MG63 (cell line): ENCODE measurements at regions not wholly inside any gene's neighbourhood (a gene's known extent, or its start where the extent isn't known, plus 50 kb on each side); places are given as distances from the start of the nearest gene placed in this dataset.

Experiments
- DNase-seq: peaks from one replicate; pipeline ENCODE4 v3.0.0-alpha.2; 2020
- H3K27me3 ChIP-seq: fragments of 250-450 bp; sonication (Bioruptor Pico); 2 replicates; pipeline ENCODE4 v1.5.1; 2020; ENCODE audit warnings: mild to moderate bottlenecking, moderate library complexity
- H3K36me3 ChIP-seq: fragments of 250-450 bp; sonication (Bioruptor Pico); 2 replicates; pipeline ENCODE4 v1.5.1; 2020; ENCODE audit warnings: mild to moderate bottlenecking, moderate library complexity
- H3K4me3 ChIP-seq: fragments of 250-450 bp; sonication (Bioruptor Pico); 2 replicates; pipeline ENCODE4 v1.5.1; 2020; ENCODE audit warnings: mild to moderate bottlenecking, moderate library complexity
- H3K9me3 ChIP-seq: fragments of 250-450 bp; sonication (Bioruptor Pico); 2 replicates; pipeline ENCODE4 v1.5.1; 2020; ENCODE audit warnings: mild to moderate bottlenecking, moderate library complexity

GRCh38 chr6:168232528-168232927 is 87.0 kb downstream of the DACT2 start:
- Histone ChIP-seq H3K9me3 (no peaks in the 10 kb centered on the region), H3K4me3 (no peak overlapping the region), H3K36me3 (no peaks in the 10 kb centered on the region), H3K27me3 (no peaks in the 10 kb centered on the region)
- no peak for DNase-seq

DNA sequence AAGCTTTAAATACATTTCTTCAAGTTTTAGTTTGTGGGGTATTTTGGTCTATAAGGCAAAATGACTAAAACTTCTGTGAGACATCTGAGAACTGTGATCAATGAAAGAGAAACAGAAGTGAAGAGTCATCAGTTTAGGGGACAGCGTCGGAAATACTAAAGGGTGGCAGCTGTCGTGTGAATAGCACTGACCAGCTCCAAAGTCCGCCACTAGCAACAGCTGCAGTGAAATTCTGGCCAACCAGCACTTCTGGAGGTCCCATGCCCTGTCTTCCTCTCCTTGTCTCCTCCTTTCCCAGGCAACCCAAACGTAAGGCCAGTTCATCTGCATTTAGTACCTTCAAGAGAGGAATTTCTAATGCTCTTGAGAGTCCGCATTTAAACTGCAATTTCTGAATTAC is 87.5 kb downstream of the DACT2 start:
- DNase-seq = no peak

DNA sequence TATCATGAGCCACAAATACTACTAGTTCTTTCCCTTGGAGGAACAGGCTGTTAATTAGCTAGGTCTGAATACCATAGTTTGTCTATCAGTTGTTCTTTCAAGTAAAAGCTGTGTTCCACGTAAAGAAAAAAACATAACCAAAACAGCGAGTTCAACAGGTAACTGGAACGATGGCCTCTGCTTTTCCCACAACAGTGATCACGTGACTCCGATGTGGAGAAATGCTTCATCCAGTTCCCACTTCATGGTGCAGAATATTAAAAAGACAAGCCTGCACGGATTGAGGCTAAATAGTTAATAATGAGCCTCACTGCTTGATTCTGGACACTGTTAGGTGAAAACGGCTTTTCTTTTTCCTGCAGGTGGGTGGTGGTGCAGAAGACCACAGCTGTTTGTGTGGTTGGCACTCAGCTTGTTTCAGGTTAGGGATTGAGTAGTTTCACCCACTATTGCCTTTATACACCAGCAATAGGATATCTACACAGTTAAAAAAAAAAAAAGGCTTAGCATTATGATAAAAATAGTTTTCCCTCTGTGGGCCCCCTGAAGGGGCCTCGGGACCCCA is 88.1 kb downstream of the DACT2 start:
- Histone ChIP-seq H3K27me3 (no peaks in the 10 kb centered on the region), H3K9me3 (no peaks in the 10 kb centered on the region), H3K36me3 (no peaks in the 10 kb centered on the region), H3K4me3 (no peak overlapping the region)
- no peak for DNase-seq

More for the DNA sequence above, 87.5 kb downstream of the DACT2 start:
- Histone ChIP-seq H3K27me3 (no peaks in the 10 kb centered on the region), H3K9me3 (no peaks in the 10 kb centered on the region), H3K36me3 (no peaks in the 10 kb centered on the region), H3K4me3 (no peak overlapping the region)

GRCh38 chr6:168229368-168229752 is 90.2 kb downstream of the DACT2 start:
- no peak for DNase-seq
- no peak overlapping the region for H3K4me3 ChIP-seq
- H3K27me3 ChIP-seq = no peaks in the 10 kb centered on the region
- H3K9me3 ChIP-seq = no peaks in the 10 kb centered on the region
- no peaks in the 10 kb centered on the region for H3K36me3 ChIP-seq

DNA sequence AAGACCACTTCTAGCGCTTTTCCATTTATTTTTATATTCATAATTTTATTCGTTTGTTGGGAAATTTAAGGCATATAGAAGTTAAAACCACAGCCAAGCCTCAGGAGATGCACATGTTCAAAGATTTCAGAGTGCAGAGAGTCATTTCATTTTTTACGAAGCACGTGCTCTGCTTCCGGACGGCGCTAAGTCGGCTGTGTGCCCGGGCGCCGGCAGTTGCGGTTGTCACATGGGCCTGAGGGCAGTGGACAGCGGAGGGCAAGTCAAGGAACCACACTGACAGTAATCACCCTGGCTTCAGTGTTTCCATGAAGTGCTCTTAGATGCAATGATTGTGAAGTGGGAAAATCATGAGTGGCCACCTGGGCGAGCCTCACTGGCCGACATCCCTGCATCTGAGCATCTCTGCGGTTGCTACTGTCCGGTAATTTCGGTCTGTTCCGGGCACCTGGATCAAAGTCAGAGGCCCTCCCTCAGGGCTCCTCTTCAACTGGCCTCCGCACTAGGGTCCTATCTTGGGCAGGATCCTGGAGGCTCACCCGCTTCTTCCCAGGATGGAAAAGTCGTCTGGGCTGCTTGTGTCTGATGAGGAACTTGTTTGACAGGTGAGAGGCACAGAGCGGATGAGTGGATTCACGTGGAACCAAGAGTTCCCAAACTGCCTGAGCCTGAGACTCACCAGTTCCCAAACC is 90.8 kb downstream of the DACT2 start:
- DNase-seq = no peak

DNA sequence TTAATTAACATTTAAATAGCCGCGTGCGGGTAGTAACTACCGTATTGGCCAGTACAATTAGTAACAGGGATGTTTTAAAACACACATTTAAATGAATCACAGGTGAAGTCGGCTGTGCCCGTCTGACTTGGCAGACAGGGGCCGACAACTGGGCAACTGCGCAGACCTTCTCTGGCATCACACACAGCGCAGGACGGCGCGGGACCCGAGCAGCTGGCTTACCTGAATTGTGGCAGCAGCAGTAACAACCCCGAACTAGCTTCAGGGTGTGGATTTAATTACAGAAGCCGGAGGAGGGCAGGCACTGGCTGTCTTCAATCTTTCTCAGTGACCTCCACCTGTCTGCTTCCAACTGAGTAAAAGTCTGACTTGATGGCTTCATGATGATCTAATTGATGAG is 91.7 kb downstream of the DACT2 start:
- Histone ChIP-seq H3K4me3 (no peak overlapping the region), H3K36me3 (no peaks in the 10 kb centered on the region), H3K27me3 (no peaks in the 10 kb centered on the region), H3K9me3 (no peaks in the 10 kb centered on the region)
- DNase-seq = no peak

More for the DNA sequence above, 90.8 kb downstream of the DACT2 start:
- no peak overlapping the region for H3K4me3 ChIP-seq
- H3K9me3 ChIP-seq = no peaks in the 10 kb centered on the region
- no peaks in the 10 kb centered on the region for H3K36me3 ChIP-seq
- no peaks in the 10 kb centered on the region for H3K27me3 ChIP-seq

DNA sequence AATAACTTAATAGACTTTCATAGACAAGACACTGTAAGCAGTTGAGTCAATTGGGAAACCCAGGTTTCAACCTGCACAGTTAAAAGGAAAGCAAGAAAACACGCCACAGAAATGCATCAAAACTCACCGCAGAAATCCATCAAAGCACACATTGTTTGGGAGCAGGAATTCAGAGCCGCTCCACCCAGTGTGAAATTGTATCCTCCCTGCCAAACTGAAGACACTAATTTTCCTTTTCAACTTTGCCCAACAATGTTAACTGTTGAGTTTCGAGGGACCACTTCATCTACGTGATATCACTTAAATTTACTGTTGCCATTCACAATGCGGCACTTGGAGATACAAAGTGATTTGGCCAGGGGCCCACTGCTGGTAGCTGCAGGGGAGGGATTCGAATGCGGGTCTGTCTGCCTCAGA is 92.7 kb downstream of the DACT2 start:
- no peak for DNase-seq
- Histone ChIP-seq H3K36me3 (no peaks in the 10 kb centered on the region), H3K9me3 (no peaks in the 10 kb centered on the region), H3K27me3 (no peaks in the 10 kb centered on the region), H3K4me3 (no peak overlapping the region)

DNA sequence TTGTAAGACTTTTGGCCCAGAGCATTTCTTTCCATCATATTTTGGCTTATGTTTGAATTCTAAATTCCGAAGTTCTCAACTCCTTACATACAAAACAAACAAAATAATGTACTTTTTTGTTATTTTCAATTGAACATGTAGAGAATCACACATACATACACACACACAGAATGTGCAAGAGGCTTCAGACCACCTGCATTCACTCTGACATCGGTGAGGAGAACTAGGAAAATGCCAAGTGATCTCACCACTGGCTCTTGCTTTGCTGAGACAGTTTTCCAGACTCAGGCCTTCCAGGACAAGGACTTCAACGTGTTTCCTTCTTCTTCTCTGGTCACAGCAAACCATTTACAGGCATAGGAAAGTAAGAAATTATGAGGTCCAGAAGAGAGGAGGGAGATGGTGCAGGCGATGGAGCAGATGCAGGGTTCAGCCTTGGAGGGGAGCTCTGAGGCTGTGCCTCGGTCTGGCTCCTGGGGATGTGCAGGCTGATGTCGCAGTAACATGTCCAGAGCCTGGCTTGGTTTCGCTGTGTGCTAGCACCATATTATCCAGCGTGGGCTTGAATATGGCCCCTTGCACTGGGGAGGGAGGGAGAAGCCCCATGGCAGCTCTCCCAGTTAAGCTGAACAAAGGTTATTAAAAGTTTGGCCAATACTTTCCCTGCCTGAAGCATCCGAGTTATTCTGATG is 93.4 kb downstream of the DACT2 start:
- no peak for DNase-seq
- Histone ChIP-seq H3K36me3 (no peaks in the 10 kb centered on the region), H3K4me3 (no peak overlapping the region), H3K9me3 (no peaks in the 10 kb centered on the region), H3K27me3 (no peaks in the 10 kb centered on the region)

GRCh38 chr6:168225471-168225911 is 94.1 kb downstream of the DACT2 start:
- H3K27me3 ChIP-seq = no peaks in the 10 kb centered on the region
- no peak overlapping the region for H3K4me3 ChIP-seq
- H3K36me3 ChIP-seq = no peaks in the 10 kb centered on the region
- H3K9me3 ChIP-seq = no peaks in the 10 kb centered on the region
- no peak for DNase-seq

DNA sequence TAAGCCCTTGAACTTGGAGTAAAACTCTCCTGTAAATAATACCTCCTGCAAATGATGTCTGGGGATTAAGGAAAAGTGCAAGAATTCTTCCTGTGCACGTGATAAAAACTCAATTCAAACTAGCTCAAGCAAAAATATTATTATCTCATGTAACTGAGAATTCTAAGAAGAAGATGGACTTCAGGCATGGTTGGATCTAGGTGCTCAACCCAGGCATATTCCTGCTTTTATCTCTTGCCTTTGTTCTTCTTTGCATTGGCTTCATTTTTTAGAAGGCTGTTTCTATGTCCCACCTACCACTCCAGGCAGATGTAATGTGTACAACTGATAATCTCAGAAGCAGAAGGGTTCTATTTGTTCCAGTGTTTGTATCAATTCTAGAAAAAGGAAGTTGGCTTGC is 95.8 kb downstream of the DACT2 start:
- Histone ChIP-seq H3K9me3 (no peaks in the 10 kb centered on the region), H3K4me3 (no peak overlapping the region), H3K36me3 (no peaks in the 10 kb centered on the region), H3K27me3 (no peaks in the 10 kb centered on the region)
- DNase-seq = no peak

DNA sequence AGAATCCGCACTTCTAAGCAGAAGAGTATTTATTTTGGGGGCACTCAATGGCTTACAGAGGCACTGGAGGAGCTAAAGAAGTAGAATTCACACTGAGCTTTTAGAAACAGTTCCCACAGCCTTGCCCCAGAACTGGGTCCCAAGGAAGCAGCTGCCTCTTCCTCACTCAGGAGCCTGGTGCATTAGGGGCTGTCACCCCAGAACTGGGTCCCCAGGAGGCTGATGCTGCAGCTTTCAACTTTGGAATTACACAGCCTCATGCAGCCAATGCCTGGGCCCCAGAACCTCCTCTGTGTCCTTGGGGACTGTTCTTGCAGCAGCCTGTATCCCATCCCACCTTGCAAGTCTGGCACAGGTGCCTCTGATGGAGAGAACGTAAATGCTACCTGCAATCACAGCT is 96.4 kb downstream of the DACT2 start:
- no peak overlapping the region for H3K4me3 ChIP-seq
- no peaks in the 10 kb centered on the region for H3K9me3 ChIP-seq
- no peak for DNase-seq
- no peaks in the 10 kb centered on the region for H3K36me3 ChIP-seq
- no peaks in the 10 kb centered on the region for H3K27me3 ChIP-seq

DNA sequence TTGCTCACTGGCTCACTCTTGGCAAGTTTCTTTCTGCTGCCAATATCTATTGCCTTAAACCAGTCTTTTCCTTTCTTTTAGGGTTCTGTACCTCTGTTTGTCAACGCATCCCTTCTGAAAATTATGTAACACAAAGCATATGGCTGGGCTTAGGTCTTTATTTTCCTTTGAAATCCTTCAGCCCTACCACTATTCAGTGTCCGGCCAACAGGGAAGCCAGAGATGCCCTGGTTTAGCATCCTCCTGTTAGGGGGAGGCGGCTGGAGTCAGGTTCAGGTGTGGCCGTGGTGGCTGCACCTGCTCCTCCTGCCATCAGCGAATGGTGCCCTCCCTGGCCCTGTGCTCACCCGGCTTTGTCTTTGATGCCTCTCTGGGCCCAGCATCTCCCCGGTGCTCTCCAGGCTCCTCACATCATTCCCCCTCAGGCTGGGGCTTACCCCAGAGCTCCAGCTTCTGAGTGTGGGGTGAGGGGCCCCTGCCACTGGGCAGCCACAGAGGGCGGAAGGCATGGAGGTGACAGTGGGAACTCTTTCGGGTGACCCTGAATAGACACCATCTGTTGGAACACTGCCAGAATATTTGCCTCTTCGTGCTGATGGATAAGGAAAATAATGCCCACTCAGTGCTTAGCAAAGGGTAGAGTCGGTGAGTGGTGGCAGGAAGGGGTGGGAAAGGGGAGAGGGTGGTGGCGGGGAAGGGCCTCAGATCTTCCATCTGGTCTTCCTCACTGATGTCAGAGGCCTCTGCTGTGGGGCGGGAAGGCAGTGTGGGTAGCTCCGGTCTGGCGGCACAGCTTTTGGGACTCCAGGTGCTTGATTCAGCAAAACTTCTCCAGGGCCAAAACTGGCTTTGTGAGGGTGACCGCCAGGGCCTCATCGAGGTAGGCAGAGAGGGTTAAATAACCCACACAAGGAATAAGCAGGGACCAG is 97.2 kb downstream of the DACT2 start:
- Histone ChIP-seq H3K27me3 (no peaks in the 10 kb centered on the region), H3K4me3 (no peak overlapping the region), H3K9me3 (no peaks in the 10 kb centered on the region), H3K36me3 (no peaks in the 10 kb centered on the region)
- no peak for DNase-seq

- Histone ChIP-seq H3K27me3 (no peaks in the 10 kb centered on the region), H3K4me3 (no peak overlapping the region), H3K36me3 (no peaks in the 10 kb centered on the region), H3K9me3 (no peaks in the 10 kb centered on the region)
- no peak for DNase-seq
Observed at GRCh38 chr6:168221497-168222079, 98.0 kb downstream of the DACT2 start.

- Histone ChIP-seq H3K27me3 (no peaks in the 10 kb centered on the region), H3K4me3 (no peak overlapping the region), H3K36me3 (no peaks in the 10 kb centered on the region), H3K9me3 (no peaks in the 10 kb centered on the region)
- no peak for DNase-seq
Observed at GRCh38 chr6:168221000-168221399, 98.6 kb downstream of the DACT2 start.

- DNase-seq = no peak
- no peaks in the 10 kb centered on the region for H3K36me3 ChIP-seq
Observed at GRCh38 chr6:168219804-168220203, 99.8 kb downstream of the DACT2 start.

DNA sequence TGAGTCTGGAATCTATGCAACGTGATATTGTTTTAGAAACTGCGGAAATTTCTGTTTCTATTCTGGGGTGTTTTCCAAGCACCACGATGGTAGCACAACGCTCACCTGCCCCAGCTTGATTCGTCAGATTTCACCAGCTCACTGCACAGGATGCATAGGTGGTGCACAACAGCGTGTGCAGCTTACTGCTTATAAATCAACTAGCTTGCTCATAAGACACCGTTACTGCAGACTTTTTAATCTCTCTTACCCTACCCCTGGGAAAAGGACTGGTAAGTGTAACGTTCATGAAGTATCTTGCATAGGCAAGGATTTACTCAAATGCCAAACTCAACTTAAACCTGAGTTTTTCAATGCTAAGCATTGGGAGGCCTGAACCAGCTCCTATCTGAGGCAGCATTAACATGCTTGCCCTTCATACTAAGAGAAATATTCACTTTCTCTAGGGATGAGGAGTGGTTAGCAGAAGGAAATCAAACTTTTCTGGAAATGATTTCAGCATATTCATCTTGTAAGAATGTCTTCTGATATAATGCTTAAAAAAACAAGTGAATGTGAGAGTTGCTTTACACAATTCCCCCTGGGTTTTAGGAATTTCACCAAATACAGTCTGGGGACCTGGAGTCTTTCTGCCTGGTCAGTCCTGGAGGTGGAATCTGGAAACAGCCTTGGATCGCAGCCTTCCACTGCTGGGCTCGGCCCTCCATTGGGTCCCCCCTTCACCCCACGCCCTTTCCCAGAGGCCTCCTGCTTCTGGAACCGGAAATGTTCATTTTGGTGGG is 100.6 kb downstream of the DACT2 start:
- no peaks in the 10 kb centered on the region for H3K36me3 ChIP-seq
- H3K9me3 ChIP-seq = no peaks in the 10 kb centered on the region
- H3K4me3 ChIP-seq = no peak overlapping the region
- DNase-seq = no peak
- no peaks in the 10 kb centered on the region for H3K27me3 ChIP-seq

More at GRCh38 chr6:168219804-168220203, 99.8 kb downstream of the DACT2 start:
- Histone ChIP-seq H3K9me3 (no peaks in the 10 kb centered on the region), H3K4me3 (no peak overlapping the region), H3K27me3 (no peaks in the 10 kb centered on the region)
